ENCODE measurements at regions not wholly inside any gene's neighbourhood (a gene's known extent, or its start where the extent isn't known, plus 50 kb on each side); places are given as distances from the start of the nearest gene placed in this dataset.

- Histone ChIP-seq H3K4me3 (no peak overlapping the region), H3K9me3 (no peaks in the 10 kb centered on the region), H3K36me3 (no peaks in the 10 kb centered on the region), H3K27ac (peak overlapping the region in 1 of 4 donors; percentile 27), H3K27me3 (no peaks in the 10 kb centered on the region), H3K4me1 (peaks cover 0 to 5% (median 0%) of the 10 kb centered on the region in 4 donors)
- no peak for TF ChIP-seq POLR2A (IDR thresholded peaks at IDR 0.05)
- TF ChIP-seq, protein P1, sequence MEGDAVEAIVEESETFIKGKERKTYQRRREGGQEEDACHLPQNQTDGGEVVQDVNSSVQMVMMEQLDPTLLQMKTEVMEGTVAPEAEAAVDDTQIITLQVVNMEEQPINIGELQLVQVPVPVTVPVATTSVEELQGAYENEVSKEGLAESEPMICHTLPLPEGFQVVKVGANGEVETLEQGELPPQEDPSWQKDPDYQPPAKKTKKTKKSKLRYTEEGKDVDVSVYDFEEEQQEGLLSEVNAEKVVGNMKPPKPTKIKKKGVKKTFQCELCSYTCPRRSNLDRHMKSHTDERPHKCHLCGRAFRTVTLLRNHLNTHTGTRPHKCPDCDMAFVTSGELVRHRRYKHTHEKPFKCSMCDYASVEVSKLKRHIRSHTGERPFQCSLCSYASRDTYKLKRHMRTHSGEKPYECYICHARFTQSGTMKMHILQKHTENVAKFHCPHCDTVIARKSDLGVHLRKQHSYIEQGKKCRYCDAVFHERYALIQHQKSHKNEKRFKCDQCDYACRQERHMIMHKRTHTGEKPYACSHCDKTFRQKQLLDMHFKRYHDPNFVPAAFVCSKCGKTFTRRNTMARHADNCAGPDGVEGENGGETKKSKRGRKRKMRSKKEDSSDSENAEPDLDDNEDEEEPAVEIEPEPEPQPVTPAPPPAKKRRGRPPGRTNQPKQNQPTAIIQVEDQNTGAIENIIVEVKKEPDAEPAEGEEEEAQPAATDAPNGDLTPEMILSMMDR (IDR thresholded peaks at IDR 0.05) = no peak
- DNase-seq = no peak
Observed at GRCh38 chr12:43277651-43278540, 274.1 kb downstream of the ADAMTS20 start.

- TF ChIP-seq, protein P1 (IDR thresholded peaks at IDR 0.05) = no peak
- TF ChIP-seq POLR2A (IDR thresholded peaks at IDR 0.05) = no peak
- H3K27ac ChIP-seq = peak overlapping the region in 1 of 4 donors; percentile 21
- DNase-seq = no peak
- H3K4me3 ChIP-seq = no peak overlapping the region
- H3K36me3 ChIP-seq = no peaks in the 10 kb centered on the region
- H3K27me3 ChIP-seq = no peaks in the 10 kb centered on the region
- no peaks in the 10 kb centered on the region for H3K9me3 ChIP-seq
- peaks cover 0 to 5% (median 0%) of the 10 kb centered on the region in 4 donors for H3K4me1 ChIP-seq
Observed at GRCh38 chr12:43273467-43273866, 278.5 kb downstream of the ADAMTS20 start.

DNA sequence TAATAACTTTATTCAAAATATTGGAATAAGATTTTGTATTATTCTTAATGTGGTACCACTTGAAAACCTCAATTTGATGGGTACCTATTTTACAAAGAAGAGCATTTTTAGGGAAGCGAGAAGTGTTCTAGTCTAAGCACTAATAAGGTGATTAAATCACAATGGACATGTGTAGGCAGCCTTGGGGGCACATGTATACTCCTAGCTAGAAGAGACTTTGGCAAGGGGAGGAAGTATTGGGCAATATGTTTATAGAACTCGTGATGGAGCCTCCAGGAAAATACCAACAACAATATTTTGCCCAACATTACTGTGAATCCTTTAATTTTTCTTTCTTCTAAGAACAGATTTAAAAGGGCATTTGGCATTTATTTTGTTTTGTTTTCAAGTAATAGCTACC, 280.3 kb downstream of the ADAMTS20 start:
- no peak for DNase-seq
- TF ChIP-seq, protein P1 (IDR thresholded peaks at IDR 0.05) = no peak
- TF ChIP-seq POLR2A (IDR thresholded peaks at IDR 0.05) = no peak
- H3K36me3 ChIP-seq = no peaks in the 10 kb centered on the region

DNA sequence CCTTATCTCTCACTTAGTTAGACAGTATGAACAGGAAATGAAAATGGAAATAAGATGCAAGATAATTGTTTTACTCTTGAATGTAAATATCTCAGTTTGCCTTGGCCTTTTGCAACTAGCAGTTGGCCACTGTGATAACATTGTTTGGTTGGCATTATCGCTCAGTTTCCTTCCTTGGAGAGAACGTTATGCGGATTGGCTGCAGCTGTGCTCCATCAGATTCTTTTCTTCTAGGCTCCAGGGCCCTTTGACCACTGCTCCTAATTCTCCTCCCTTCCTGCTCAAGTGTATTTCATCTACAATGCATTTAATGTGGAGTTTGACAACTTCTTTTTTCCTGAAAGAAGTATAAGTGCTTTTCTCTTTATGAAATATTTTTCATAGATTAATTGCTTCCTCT, 284.2 kb downstream of the ADAMTS20 start:
- DNase-seq = no peak
- Histone ChIP-seq H3K4me3 (no peak overlapping the region), H3K9me3 (no peaks in the 10 kb centered on the region), H3K4me1 (no peaks in the 10 kb centered on the region), H3K27me3 (no peaks in the 10 kb centered on the region), H3K27ac (no peak overlapping the region), H3K36me3 (no peaks in the 10 kb centered on the region)
- TF ChIP-seq, protein P1 (IDR thresholded peaks at IDR 0.05) = no peak
- no peak for TF ChIP-seq POLR2A (IDR thresholded peaks at IDR 0.05)

More for the DNA sequence above, 280.3 kb downstream of the ADAMTS20 start:
- no peaks in the 10 kb centered on the region for H3K27me3 ChIP-seq
- no peak overlapping the region for H3K27ac ChIP-seq
- no peaks in the 10 kb centered on the region for H3K9me3 ChIP-seq
- peaks cover 0 to 5% (median 0%) of the 10 kb centered on the region in 4 donors for H3K4me1 ChIP-seq
- no peak overlapping the region for H3K4me3 ChIP-seq

GRCh38 chr12:43261701-43262100, 290.3 kb downstream of the ADAMTS20 start:
- Histone ChIP-seq H3K4me3 (no peak overlapping the region), H3K36me3 (no peaks in the 10 kb centered on the region), H3K4me1 (no peaks in the 10 kb centered on the region), H3K27me3 (no peaks in the 10 kb centered on the region), H3K9me3 (no peaks in the 10 kb centered on the region), H3K27ac (no peak overlapping the region)
- TF ChIP-seq, protein P1 (IDR thresholded peaks at IDR 0.05) = no peak
- TF ChIP-seq POLR2A (IDR thresholded peaks at IDR 0.05) = no peak
- DNase-seq = no peak

Data from Peyer's patch (tissue), 4 donors.